K562 (cell line): ENCODE measurements at regions not wholly inside any gene's neighbourhood (a gene's known extent, or its start where the extent isn't known, plus 50 kb on each side); places are given as distances from the start of the nearest gene placed in this dataset.

Source experiments
- ARNT ChIP-seq, 2 experiments: fragments of 450-650 bp; IDR thresholded peaks; 2 replicates each; pipeline ENCODE4 v1.6.1; 2016; ENCODE audit warnings: mild to moderate bottlenecking in 1 of 2
- EZH2 ChIP-seq: IDR thresholded peaks from 2 replicates; pipeline ENCODE4 v1.6.1; 2012; ENCODE audit warnings: low read depth, mild to moderate bottlenecking, inconsistent platforms, low read length, borderline replicate concordance
- FOS ChIP-seq: IDR thresholded peaks from 3 replicates; pipeline ENCODE4 v1.6.1; 2011; ENCODE audit not compliant: insufficient read length; ENCODE audit errors: extremely low read depth
- HDAC2 ChIP-seq: fragments of 450-650 bp; IDR thresholded peaks from 2 replicates; pipeline ENCODE4 v1.6.1; 2016; ENCODE audit warnings: mild to moderate bottlenecking
- YY1 ChIP-seq, 3 experiments: IDR thresholded peaks; 2 replicates each; pipeline ENCODE4 v1.6.1; 2011; ENCODE audit warnings: low read length in 2 of 3, mild to moderate bottlenecking in 2 of 3, moderate library complexity in 2 of 3, borderline replicate concordance in 1 of 3, control low read depth in 1 of 3, low read depth in 1 of 3; ENCODE audit not compliant: insufficient read depth in 3 of 3, insufficient replicate concordance in 2 of 3, control insufficient read depth in 1 of 3, insufficient read length in 1 of 3; ENCODE audit errors: extremely low read depth in 1 of 3
- TF ChIP-seq, protein P1 (sequence below): fragments of 250-450 bp; sonication (Bioruptor Pico); IDR thresholded peaks from 2 replicates; pipeline ENCODE4 v1.5.0; 2020; ENCODE audit warnings: mild to moderate bottlenecking, borderline replicate concordance
- TF ChIP-seq, protein P2 (sequence below): sonication (generic); formaldehyde crosslinking; IDR thresholded peaks from 2 replicates; pipeline ENCODE4 v1.8.1; 2023; ENCODE audit warnings: mild to moderate bottlenecking, missing genetic modification reagents

DNA sequence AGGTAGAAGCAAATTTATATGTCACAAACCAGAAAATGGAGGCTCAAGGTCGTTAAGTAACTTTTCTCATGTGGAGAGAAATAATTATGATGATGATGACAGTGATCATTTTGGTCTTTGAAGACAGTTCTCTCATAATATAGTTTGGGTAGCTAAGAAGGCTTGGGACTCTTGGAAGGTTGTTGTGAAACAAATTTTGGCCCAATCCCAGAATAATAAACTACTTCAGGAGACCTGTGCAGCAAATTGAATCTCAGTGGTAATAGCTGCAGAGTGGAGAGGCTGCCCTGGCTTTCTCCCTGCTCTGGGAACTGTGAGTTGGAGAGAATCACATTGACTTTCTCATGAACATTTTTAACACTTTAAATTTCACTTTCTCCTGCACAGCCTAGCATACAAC, 217.2 kb upstream of the BOD1L1 start:
- TF ChIP-seq HDAC2, result no peak
- TF ChIP-seq ARNT (IDR thresholded peaks at IDR 0.05), result no peak
- no peak for TF ChIP-seq YY1 (IDR thresholded peaks at IDR 0.05; ENCODE audit: borderline replicate concordance in 1 of 3, control insufficient read depth in 1 of 3, extremely low read depth in 1 of 3, insufficient read depth in 3 of 3, insufficient read length in 1 of 3, insufficient replicate concordance in 2 of 3, low read depth in 1 of 3, low read length in 2 of 3)
- TF ChIP-seq, protein P1, sequence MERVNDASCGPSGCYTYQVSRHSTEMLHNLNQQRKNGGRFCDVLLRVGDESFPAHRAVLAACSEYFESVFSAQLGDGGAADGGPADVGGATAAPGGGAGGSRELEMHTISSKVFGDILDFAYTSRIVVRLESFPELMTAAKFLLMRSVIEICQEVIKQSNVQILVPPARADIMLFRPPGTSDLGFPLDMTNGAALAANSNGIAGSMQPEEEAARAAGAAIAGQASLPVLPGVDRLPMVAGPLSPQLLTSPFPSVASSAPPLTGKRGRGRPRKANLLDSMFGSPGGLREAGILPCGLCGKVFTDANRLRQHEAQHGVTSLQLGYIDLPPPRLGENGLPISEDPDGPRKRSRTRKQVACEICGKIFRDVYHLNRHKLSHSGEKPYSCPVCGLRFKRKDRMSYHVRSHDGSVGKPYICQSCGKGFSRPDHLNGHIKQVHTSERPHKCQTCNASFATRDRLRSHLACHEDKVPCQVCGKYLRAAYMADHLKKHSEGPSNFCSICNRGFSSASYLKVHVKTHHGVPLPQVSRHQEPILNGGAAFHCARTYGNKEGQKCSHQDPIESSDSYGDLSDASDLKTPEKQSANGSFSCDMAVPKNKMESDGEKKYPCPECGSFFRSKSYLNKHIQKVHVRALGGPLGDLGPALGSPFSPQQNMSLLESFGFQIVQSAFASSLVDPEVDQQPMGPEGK (CRISPR knock-in tag), result no peak
- TF ChIP-seq FOS, result no peak
- TF ChIP-seq, protein P2, sequence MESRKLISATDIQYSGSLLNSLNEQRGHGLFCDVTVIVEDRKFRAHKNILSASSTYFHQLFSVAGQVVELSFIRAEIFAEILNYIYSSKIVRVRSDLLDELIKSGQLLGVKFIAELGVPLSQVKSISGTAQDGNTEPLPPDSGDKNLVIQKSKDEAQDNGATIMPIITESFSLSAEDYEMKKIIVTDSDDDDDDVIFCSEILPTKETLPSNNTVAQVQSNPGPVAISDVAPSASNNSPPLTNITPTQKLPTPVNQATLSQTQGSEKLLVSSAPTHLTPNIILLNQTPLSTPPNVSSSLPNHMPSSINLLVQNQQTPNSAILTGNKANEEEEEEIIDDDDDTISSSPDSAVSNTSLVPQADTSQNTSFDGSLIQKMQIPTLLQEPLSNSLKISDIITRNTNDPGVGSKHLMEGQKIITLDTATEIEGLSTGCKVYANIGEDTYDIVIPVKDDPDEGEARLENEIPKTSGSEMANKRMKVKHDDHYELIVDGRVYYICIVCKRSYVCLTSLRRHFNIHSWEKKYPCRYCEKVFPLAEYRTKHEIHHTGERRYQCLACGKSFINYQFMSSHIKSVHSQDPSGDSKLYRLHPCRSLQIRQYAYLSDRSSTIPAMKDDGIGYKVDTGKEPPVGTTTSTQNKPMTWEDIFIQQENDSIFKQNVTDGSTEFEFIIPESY (CRISPR knock-in tag), result no peak
- no peak for TF ChIP-seq EZH2
